ENCODE measurements at regions not wholly inside any gene's neighbourhood (a gene's known extent, or its start where the extent isn't known, plus 50 kb on each side); places are given as distances from the start of the nearest gene placed in this dataset.

DNA sequence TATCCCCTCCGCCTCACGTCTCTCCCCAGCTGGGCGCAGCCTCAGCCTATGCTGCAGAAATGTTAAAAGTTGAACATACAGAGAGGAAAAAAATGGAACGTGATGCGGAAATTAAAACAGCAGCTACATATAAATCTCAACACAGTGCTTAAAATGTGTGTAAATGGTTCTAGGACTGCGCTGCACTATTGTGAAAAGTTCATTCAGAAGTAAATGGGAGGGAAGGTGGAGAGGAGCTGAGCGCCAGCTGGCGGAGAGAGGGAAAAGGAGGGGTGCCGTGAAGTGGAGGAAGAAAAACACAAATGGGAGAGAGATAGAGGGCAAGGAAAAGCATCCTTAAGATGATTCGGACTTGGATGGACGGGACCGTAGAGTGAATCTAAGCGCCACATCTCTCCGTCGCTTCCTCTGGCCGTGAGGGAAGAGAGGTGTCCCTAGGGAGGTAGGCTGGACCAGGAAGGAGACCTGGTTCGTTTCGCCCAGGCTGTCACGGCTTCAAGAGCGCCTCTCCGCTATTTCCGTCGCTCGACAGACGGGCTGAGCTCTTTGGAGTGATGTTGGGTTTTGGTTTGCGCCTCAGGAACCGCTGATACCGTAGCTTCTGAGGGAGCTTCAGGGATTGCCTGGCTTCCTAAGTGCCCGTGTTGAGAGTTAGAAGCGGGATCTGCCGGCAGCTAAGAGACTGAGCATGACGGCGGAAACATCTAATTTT, 113.7 kb downstream of the TRIM27 start:
- no peak for FAIRE-seq
- peaks cover 73% of the 10 kb centered on the region for H3K27me3 Mint-ChIP-seq (ENCODE audit: low read depth, unreplicated experiment)
- Histone ChIP-seq H3K36me3 (ENCODE audit: insufficient read depth, low read length) (no peaks in the 10 kb centered on the region), H2AFZ (ENCODE audit: low read depth, low read length) (peak overlapping the region; percentile 86), H3K4me1 (ENCODE audit: insufficient read depth, low read length) (peaks cover 6% of the 10 kb centered on the region), H3K79me2 (ENCODE audit: insufficient read depth, low read length) (no peaks in the 10 kb centered on the region), H3K9ac (ENCODE audit: low read length) (no peak overlapping the region), H4K20me1 (ENCODE audit: insufficient read depth, low read length) (no peaks in the 10 kb centered on the region), H3K27me3 (ENCODE audit: insufficient read depth, low read length) (peaks cover 57% of the 10 kb centered on the region), H3K9me3 (ENCODE audit: insufficient read depth, low read depth, low read length) (no peaks in the 10 kb centered on the region), H3K4me2 (ENCODE audit: low read length) (peak overlapping the region; percentile 87), H3K27ac (ENCODE audit: low read depth, low read length) (no peak overlapping the region), H3K4me3 (ENCODE audit: insufficient read depth, low read depth, low read length) (peak overlapping the region; percentile 60)
- H3K36me3 Mint-ChIP-seq (ENCODE audit: low read depth, unreplicated experiment), result peaks cover 2% of the 10 kb centered on the region
- peak overlapping the region; percentile 77 for H3K4me3 Mint-ChIP-seq (ENCODE audit: unreplicated experiment)
- H3K4me1 Mint-ChIP-seq (ENCODE audit: low read depth, unreplicated experiment), result peaks cover 6% of the 10 kb centered on the region
- H3K27ac Mint-ChIP-seq (ENCODE audit: unreplicated experiment), result peak overlapping the region; percentile 43
- TF ChIP-seq EZH2 (IDR thresholded peaks at IDR 0.05; ENCODE audit: insufficient read depth, low read length), result no peak
- TF ChIP-seq, protein P1, sequence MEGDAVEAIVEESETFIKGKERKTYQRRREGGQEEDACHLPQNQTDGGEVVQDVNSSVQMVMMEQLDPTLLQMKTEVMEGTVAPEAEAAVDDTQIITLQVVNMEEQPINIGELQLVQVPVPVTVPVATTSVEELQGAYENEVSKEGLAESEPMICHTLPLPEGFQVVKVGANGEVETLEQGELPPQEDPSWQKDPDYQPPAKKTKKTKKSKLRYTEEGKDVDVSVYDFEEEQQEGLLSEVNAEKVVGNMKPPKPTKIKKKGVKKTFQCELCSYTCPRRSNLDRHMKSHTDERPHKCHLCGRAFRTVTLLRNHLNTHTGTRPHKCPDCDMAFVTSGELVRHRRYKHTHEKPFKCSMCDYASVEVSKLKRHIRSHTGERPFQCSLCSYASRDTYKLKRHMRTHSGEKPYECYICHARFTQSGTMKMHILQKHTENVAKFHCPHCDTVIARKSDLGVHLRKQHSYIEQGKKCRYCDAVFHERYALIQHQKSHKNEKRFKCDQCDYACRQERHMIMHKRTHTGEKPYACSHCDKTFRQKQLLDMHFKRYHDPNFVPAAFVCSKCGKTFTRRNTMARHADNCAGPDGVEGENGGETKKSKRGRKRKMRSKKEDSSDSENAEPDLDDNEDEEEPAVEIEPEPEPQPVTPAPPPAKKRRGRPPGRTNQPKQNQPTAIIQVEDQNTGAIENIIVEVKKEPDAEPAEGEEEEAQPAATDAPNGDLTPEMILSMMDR (IDR thresholded peaks at IDR 0.05; ENCODE audit: insufficient read depth, low read depth, low read length), result no peak
- H3K9me3 Mint-ChIP-seq (ENCODE audit: unreplicated experiment), result peaks cover 8% of the 10 kb centered on the region
- no peak for DNase-seq (ENCODE audit: low read depth)

GRCh38 chr6:28810659-28811053, 113.1 kb downstream of the TRIM27 start:
- Histone ChIP-seq H3K27ac (ENCODE audit: low read depth, low read length) (no peak overlapping the region), H3K4me2 (ENCODE audit: low read length) (peak overlapping the region; percentile 87), H3K27me3 (ENCODE audit: insufficient read depth, low read length) (peaks cover 62% of the 10 kb centered on the region), H3K9me3 (ENCODE audit: insufficient read depth, low read depth, low read length) (no peaks in the 10 kb centered on the region), H3K4me3 (ENCODE audit: insufficient read depth, low read depth, low read length) (peak overlapping the region; percentile 60), H3K79me2 (ENCODE audit: insufficient read depth, low read length) (no peaks in the 10 kb centered on the region), H4K20me1 (ENCODE audit: insufficient read depth, low read length) (no peaks in the 10 kb centered on the region), H3K9ac (ENCODE audit: low read length) (no peak overlapping the region), H2AFZ (ENCODE audit: low read depth, low read length) (no peak overlapping the region), H3K4me1 (ENCODE audit: insufficient read depth, low read length) (peaks cover 6% of the 10 kb centered on the region), H3K36me3 (ENCODE audit: insufficient read depth, low read length) (no peaks in the 10 kb centered on the region)
- no peak for TF ChIP-seq EZH2 (IDR thresholded peaks at IDR 0.05; ENCODE audit: insufficient read depth, low read length)
- TF ChIP-seq, protein P1 (IDR thresholded peaks at IDR 0.05; ENCODE audit: insufficient read depth, low read depth, low read length), result no peak
- FAIRE-seq (no peak), DNase-seq (ENCODE audit: low read depth) (no peak)
- Mint-ChIP-seq H3K36me3 (ENCODE audit: low read depth, unreplicated experiment) (peaks cover 2% of the 10 kb centered on the region), H3K27me3 (ENCODE audit: low read depth, unreplicated experiment) (peaks cover 78% of the 10 kb centered on the region), H3K27ac (ENCODE audit: unreplicated experiment) (peak overlapping the region; percentile 43), H3K4me1 (ENCODE audit: low read depth, unreplicated experiment) (peaks cover 6% of the 10 kb centered on the region), H3K4me3 (ENCODE audit: unreplicated experiment) (peak overlapping the region; percentile 77), H3K9me3 (ENCODE audit: unreplicated experiment) (peaks cover 8% of the 10 kb centered on the region)

DNA sequence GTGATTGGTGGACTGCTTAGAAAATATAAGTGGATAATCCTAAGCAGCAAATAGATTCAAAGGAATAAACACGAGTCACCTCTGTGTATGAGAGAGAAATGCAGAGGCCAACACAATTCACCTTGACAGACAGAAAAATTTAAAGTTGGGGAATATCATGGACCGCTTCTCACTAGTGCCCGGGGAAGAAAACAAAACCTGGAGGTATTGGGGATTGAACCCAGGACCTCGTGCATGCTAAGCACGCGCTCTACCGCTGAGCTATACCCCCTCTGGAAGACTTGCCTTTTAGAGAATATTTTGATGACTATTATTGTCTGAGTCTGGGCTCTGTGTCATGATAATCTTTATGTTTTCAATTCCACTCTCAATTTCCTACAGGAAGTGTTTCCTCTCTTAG, 111.9 kb downstream of the TRIM27 start:
- no peak overlapping the region for H3K27ac Mint-ChIP-seq (ENCODE audit: unreplicated experiment)
- FAIRE-seq (no peak), DNase-seq (ENCODE audit: low read depth) (peak; percentile 4)
- peak overlapping the region; percentile 23 for H3K4me2 ChIP-seq (ENCODE audit: low read length)
- no peaks in the 10 kb centered on the region for H3K36me3 ChIP-seq (ENCODE audit: insufficient read depth, low read length)
- H3K9ac ChIP-seq (ENCODE audit: low read length), result no peak overlapping the region
- no peaks in the 10 kb centered on the region for H4K20me1 ChIP-seq (ENCODE audit: insufficient read depth, low read length)
- no peaks in the 10 kb centered on the region for H3K9me3 ChIP-seq (ENCODE audit: insufficient read depth, low read depth, low read length)
- no peaks in the 10 kb centered on the region for H3K79me2 ChIP-seq (ENCODE audit: insufficient read depth, low read length)
- no peak overlapping the region for H3K4me3 Mint-ChIP-seq (ENCODE audit: unreplicated experiment)
- peaks cover 9% of the 10 kb centered on the region for H3K9me3 Mint-ChIP-seq (ENCODE audit: unreplicated experiment)
- peaks cover 67% of the 10 kb centered on the region for H3K27me3 ChIP-seq (ENCODE audit: insufficient read depth, low read length)
- H3K4me1 ChIP-seq (ENCODE audit: insufficient read depth, low read length), result peaks cover 6% of the 10 kb centered on the region
- H2AFZ ChIP-seq (ENCODE audit: low read depth, low read length), result no peak overlapping the region
- no peak overlapping the region for H3K4me3 ChIP-seq (ENCODE audit: insufficient read depth, low read depth, low read length)
- H3K36me3 Mint-ChIP-seq (ENCODE audit: low read depth, unreplicated experiment), result peaks cover 2% of the 10 kb centered on the region
- TF ChIP-seq EZH2 (IDR thresholded peaks at IDR 0.05; ENCODE audit: insufficient read depth, low read length), result no peak
- TF ChIP-seq, protein P1 (IDR thresholded peaks at IDR 0.05; ENCODE audit: insufficient read depth, low read depth, low read length), result no peak
- H3K4me1 Mint-ChIP-seq (ENCODE audit: low read depth, unreplicated experiment), result peaks cover 7% of the 10 kb centered on the region
- H3K27me3 Mint-ChIP-seq (ENCODE audit: low read depth, unreplicated experiment), result peaks cover 82% of the 10 kb centered on the region
- no peak overlapping the region for H3K27ac ChIP-seq (ENCODE audit: low read depth, low read length)
